Gastroesophageal sphincter (tissue), 3 donors: ENCODE measurements at regions not wholly inside any gene's neighbourhood (a gene's known extent, or its start where the extent isn't known, plus 50 kb on each side); places are given as distances from the start of the nearest gene placed in this dataset.

ENCODE experiments used
- CTCF ChIP-seq, 4 experiments: fragments of 200-600 bp in 2 of 4; fragments of 450-650 bp in 2 of 4; sonication (generic) in 1 of 4; IDR thresholded peaks; one replicate each; pipeline ENCODE4 v1.5.1; 2017 to 2019; ENCODE audit warnings: antibody characterized with exemption in 4 of 4, mild to moderate bottlenecking in 2 of 4, moderate library complexity in 2 of 4
- EP300 ChIP-seq: sonication (generic); formaldehyde crosslinking; IDR thresholded peaks from one replicate; pipeline ENCODE4 v1.6.1; 2017; ENCODE audit warnings: antibody characterized with exemption, mild to moderate bottlenecking
- POLR2A ChIP-seq, 2 donors: fragments of 450-650 bp; IDR thresholded peaks; one replicate each; pipeline ENCODE4 v1.6.1; 2017; ENCODE audit warnings: antibody characterized with exemption in 2 of 2, mild to moderate bottlenecking in 2 of 2, moderate library complexity in 1 of 2
- POLR2AphosphoS5 ChIP-seq: sonication (generic); formaldehyde crosslinking; IDR thresholded peaks from one replicate; pipeline ENCODE4 v1.6.1; 2017; ENCODE audit warnings: antibody characterized with exemption

GRCh38 chr20:19940988-19941460 is 76.1 kb upstream of the NAA20 start:
- TF ChIP-seq CTCF (IDR thresholded peaks at IDR 0.05) (no peak), POLR2AphosphoS5 (no peak), POLR2A (IDR thresholded peaks at IDR 0.05) (no peak), EP300 (no peak)
